WTC11 (cell line): ENCODE measurements at regions not wholly inside any gene's neighbourhood (a gene's known extent, or its start where the extent isn't known, plus 50 kb on each side); places are given as distances from the start of the nearest gene placed in this dataset.

Experiments used
- ATAC-seq: fragments of 200-7000 bp; cut with Tn5 transposase; 2 replicates; pipeline ENCODE4 v1.10.0; 2021; ENCODE audit warnings: mild to moderate bottlenecking, moderate library complexity
- CTCF ChIA-PET: fragments of 300-600 bp; sonication (Branson Sonifier 250); formaldehyde crosslinking; loops from one replicate; lab custom pipeline; 2021; ENCODE audit warnings: antibody characterized with exemption; lab: Charles Lee
- POLR2A ChIA-PET: fragments of 350-600 bp; sonication (Branson Sonifier 250); formaldehyde crosslinking; loops from one replicate; lab custom pipeline; 2021; ENCODE audit warnings: antibody characterized with exemption; lab: Charles Lee
- DNase-seq: peaks from one replicate; pipeline ENCODE4 v3.0.0; 2021; ENCODE audit warnings: low spot score
- H3K27ac Mint-ChIP-seq: 2 replicates; pipeline ENCODE4 v1.8.0; 2021; ENCODE audit warnings: mixed read lengths
- H3K27me3 Mint-ChIP-seq: 2 replicates; pipeline ENCODE4 v1.8.0; 2021; ENCODE audit warnings: low read depth, mild to moderate bottlenecking, moderate library complexity, mixed read lengths
- H3K36me3 Mint-ChIP-seq: 2 replicates; pipeline ENCODE4 v1.8.0; 2021; ENCODE audit warnings: mixed read lengths
- H3K4me1 Mint-ChIP-seq: 2 replicates; pipeline ENCODE4 v1.8.0; 2022; ENCODE audit warnings: mixed read lengths
- H3K4me3 Mint-ChIP-seq: 2 replicates; pipeline ENCODE4 v1.8.0; 2021; ENCODE audit warnings: mild to moderate bottlenecking, moderate library complexity, mixed read lengths
- H3K9me3 Mint-ChIP-seq: 2 replicates; pipeline ENCODE4 v1.8.0; 2021; ENCODE audit warnings: mixed read lengths
- AFF4 ChIP-seq: sonication (generic); formaldehyde crosslinking; IDR thresholded peaks from 2 replicates; pipeline ENCODE4 v1.8.1; 2023; ENCODE audit warnings: mild to moderate bottlenecking, missing genetic modification reagents, borderline replicate concordance
- E2F1 ChIP-seq: sonication (generic); formaldehyde crosslinking; IDR thresholded peaks from 2 replicates; pipeline ENCODE4 v1.8.0; 2022; ENCODE audit warnings: mild to moderate bottlenecking, missing genetic modification reagents
- E2F5 ChIP-seq: sonication (generic); formaldehyde crosslinking; IDR thresholded peaks from 2 replicates; pipeline ENCODE4 v1.8.1; 2022; ENCODE audit warnings: mild to moderate bottlenecking, moderate library complexity, missing genetic modification reagents
- EMX1 ChIP-seq: fragments of 250-450 bp; sonication (Bioruptor Pico); IDR thresholded peaks from 2 replicates; pipeline ENCODE4 v1.8.0; 2021; ENCODE audit warnings: mild to moderate bottlenecking
- GRHL2 ChIP-seq: fragments of 250-450 bp; sonication (Bioruptor Pico); IDR thresholded peaks from 2 replicates; pipeline ENCODE4 v1.8.0; 2022; ENCODE audit warnings: mild to moderate bottlenecking, moderate library complexity; ENCODE audit not compliant: insufficient replicate concordance, severe bottlenecking
- GTF2I ChIP-seq: fragments of 250-450 bp; sonication (Bioruptor Pico); conservative IDR thresholded peaks from 2 replicates; pipeline ENCODE4 v1.4.0; 2021; ENCODE audit warnings: mild to moderate bottlenecking
- MAX ChIP-seq: sonication (generic); formaldehyde crosslinking; IDR thresholded peaks from 2 replicates; pipeline ENCODE4 v1.8.0; 2022; ENCODE audit warnings: mild to moderate bottlenecking, missing genetic modification reagents
- MYBL2 ChIP-seq: sonication (generic); formaldehyde crosslinking; IDR thresholded peaks from 2 replicates; pipeline ENCODE4 v1.8.1; 2023; ENCODE audit warnings: mild to moderate bottlenecking, moderate library complexity, missing genetic modification reagents
- NR1H2 ChIP-seq: sonication (generic); formaldehyde crosslinking; IDR thresholded peaks from 2 replicates; pipeline ENCODE4 v1.9.0; 2021; ENCODE audit warnings: mild to moderate bottlenecking, moderate library complexity, missing genetic modification reagents
- PRRX2 ChIP-seq: fragments of 250-450 bp; sonication (Bioruptor Pico); IDR thresholded peaks from 2 replicates; pipeline ENCODE4 v1.8.0; 2021; ENCODE audit warnings: mild to moderate bottlenecking
- TEAD4 ChIP-seq: sonication (generic); formaldehyde crosslinking; IDR thresholded peaks from 2 replicates; pipeline ENCODE4 v1.8.0; 2022; ENCODE audit warnings: mild to moderate bottlenecking, missing genetic modification reagents
- ZNF121 ChIP-seq: sonication (generic); formaldehyde crosslinking; IDR thresholded peaks from 2 replicates; pipeline ENCODE4 v1.8.0; 2023; ENCODE audit warnings: missing genetic modification reagents
- ZNF219 ChIP-seq: sonication (generic); formaldehyde crosslinking; IDR thresholded peaks from 2 replicates; pipeline ENCODE4 v1.8.0; 2023; ENCODE audit warnings: missing genetic modification reagents, mild to moderate bottlenecking, borderline replicate concordance
- ZNF416 ChIP-seq: fragments of 250-450 bp; sonication (Bioruptor Pico); IDR thresholded peaks from 2 replicates; pipeline ENCODE4 v1.9.0; 2021; ENCODE audit warnings: mild to moderate bottlenecking, inconsistent platforms
- TF ChIP-seq, protein P1 (sequence below): sonication (generic); formaldehyde crosslinking; IDR thresholded peaks from 2 replicates; pipeline ENCODE4 v1.8.1; 2022; ENCODE audit warnings: low read depth, missing genetic modification reagents, borderline replicate concordance
- TF ChIP-seq, protein P2 (sequence below): fragments of 250-450 bp; sonication (Bioruptor Pico); IDR thresholded peaks from 2 replicates; pipeline ENCODE4 v1.9.0; 2021; ENCODE audit warnings: moderate library complexity, mild to moderate bottlenecking, inconsistent platforms, borderline replicate concordance
- TF ChIP-seq, protein P3 (sequence below): sonication (generic); formaldehyde crosslinking; IDR thresholded peaks from 2 replicates; pipeline ENCODE4 v1.8.0; 2022; ENCODE audit warnings: mild to moderate bottlenecking, missing genetic modification reagents
- TF ChIP-seq, protein P4 (sequence below): sonication (generic); formaldehyde crosslinking; IDR thresholded peaks from 2 replicates; pipeline ENCODE4 v1.8.1; 2023; ENCODE audit warnings: mild to moderate bottlenecking, moderate library complexity, missing genetic modification reagents
- TF ChIP-seq, protein P5 (sequence below): fragments of 250-450 bp; sonication (Bioruptor Pico); IDR thresholded peaks from 2 replicates; pipeline ENCODE4 v1.9.0; 2021; ENCODE audit warnings: mild to moderate bottlenecking

GRCh38 chr2:59032499-59032898 is 791.4 kb upstream of the FANCL start:
- ATAC-seq = no peak

More at GRCh38 chr2:59032499-59032898, 791.4 kb upstream of the FANCL start:
- Mint-ChIP-seq H3K27me3 (no peaks in the 10 kb centered on the region), H3K36me3 (no peaks in the 10 kb centered on the region), H3K4me3 (no peak overlapping the region), H3K9me3 (peaks cover 7% of the 10 kb centered on the region; the same call in 1 of the 2 replicates), H3K27ac (no peak overlapping the region), H3K4me1 (no peaks in the 10 kb centered on the region)
- ChIA-PET POLR2A (no interaction called here), CTCF (interaction anchor here (1.1 kb wide), 1 partner anchor 150 kb away, joined by 3 read pairs; no protein-coding TSS in a partner anchor)
- no peak for TF ChIP-seq GTF2I (CRISPR knock-in tag)
- no peak for TF ChIP-seq MAX (CRISPR knock-in tag)
- TF ChIP-seq, protein P1, sequence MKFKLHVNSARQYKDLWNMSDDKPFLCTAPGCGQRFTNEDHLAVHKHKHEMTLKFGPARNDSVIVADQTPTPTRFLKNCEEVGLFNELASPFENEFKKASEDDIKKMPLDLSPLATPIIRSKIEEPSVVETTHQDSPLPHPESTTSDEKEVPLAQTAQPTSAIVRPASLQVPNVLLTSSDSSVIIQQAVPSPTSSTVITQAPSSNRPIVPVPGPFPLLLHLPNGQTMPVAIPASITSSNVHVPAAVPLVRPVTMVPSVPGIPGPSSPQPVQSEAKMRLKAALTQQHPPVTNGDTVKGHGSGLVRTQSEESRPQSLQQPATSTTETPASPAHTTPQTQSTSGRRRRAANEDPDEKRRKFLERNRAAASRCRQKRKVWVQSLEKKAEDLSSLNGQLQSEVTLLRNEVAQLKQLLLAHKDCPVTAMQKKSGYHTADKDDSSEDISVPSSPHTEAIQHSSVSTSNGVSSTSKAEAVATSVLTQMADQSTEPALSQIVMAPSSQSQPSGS (CRISPR knock-in tag) = no peak
- no peak for TF ChIP-seq ZNF416
- TF ChIP-seq ZNF121 (CRISPR knock-in tag) = no peak
- TF ChIP-seq TEAD4 (CRISPR knock-in tag) = no peak
- no peak for TF ChIP-seq NR1H2 (CRISPR knock-in tag)
- TF ChIP-seq, protein P2, sequence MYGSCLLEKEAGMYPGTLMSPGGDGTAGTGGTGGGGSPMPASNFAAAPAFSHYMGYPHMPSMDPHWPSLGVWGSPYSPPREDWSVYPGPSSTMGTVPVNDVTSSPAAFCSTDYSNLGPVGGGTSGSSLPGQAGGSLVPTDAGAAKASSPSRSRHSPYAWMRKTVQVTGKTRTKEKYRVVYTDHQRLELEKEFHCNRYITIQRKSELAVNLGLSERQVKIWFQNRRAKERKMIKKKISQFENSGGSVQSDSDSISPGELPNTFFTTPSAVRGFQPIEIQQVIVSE (CRISPR knock-in tag) = no peak
- no peak for TF ChIP-seq E2F5
- no peak for TF ChIP-seq MYBL2 (CRISPR knock-in tag)
- TF ChIP-seq, protein P3, sequence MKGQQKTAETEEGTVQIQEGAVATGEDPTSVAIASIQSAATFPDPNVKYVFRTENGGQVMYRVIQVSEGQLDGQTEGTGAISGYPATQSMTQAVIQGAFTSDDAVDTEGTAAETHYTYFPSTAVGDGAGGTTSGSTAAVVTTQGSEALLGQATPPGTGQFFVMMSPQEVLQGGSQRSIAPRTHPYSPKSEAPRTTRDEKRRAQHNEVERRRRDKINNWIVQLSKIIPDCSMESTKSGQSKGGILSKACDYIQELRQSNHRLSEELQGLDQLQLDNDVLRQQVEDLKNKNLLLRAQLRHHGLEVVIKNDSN = no peak
- TF ChIP-seq ZNF219 (CRISPR knock-in tag) = no peak
- TF ChIP-seq, protein P4, sequence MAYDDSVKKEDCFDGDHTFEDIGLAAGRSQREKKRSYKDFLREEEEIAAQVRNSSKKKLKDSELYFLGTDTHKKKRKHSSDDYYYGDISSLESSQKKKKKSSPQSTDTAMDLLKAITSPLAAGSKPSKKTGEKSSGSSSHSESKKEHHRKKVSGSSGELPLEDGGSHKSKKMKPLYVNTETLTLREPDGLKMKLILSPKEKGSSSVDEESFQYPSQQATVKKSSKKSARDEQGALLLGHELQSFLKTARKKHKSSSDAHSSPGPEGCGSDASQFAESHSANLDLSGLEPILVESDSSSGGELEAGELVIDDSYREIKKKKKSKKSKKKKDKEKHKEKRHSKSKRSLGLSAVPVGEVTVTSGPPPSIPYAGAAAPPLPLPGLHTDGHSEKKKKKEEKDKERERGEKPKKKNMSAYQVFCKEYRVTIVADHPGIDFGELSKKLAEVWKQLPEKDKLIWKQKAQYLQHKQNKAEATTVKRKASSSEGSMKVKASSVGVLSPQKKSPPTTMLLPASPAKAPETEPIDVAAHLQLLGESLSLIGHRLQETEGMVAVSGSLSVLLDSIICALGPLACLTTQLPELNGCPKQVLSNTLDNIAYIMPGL (CRISPR knock-in tag) = no peak
- TF ChIP-seq, protein P5, sequence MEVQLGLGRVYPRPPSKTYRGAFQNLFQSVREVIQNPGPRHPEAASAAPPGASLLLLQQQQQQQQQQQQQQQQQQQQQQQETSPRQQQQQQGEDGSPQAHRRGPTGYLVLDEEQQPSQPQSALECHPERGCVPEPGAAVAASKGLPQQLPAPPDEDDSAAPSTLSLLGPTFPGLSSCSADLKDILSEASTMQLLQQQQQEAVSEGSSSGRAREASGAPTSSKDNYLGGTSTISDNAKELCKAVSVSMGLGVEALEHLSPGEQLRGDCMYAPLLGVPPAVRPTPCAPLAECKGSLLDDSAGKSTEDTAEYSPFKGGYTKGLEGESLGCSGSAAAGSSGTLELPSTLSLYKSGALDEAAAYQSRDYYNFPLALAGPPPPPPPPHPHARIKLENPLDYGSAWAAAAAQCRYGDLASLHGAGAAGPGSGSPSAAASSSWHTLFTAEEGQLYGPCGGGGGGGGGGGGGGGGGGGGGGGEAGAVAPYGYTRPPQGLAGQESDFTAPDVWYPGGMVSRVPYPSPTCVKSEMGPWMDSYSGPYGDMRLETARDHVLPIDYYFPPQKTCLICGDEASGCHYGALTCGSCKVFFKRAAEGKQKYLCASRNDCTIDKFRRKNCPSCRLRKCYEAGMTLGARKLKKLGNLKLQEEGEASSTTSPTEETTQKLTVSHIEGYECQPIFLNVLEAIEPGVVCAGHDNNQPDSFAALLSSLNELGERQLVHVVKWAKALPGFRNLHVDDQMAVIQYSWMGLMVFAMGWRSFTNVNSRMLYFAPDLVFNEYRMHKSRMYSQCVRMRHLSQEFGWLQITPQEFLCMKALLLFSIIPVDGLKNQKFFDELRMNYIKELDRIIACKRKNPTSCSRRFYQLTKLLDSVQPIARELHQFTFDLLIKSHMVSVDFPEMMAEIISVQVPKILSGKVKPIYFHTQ (CRISPR knock-in tag) = no peak
- TF ChIP-seq PRRX2 (CRISPR knock-in tag) = no peak
- TF ChIP-seq GRHL2 (CRISPR knock-in tag) = no peak
- TF ChIP-seq EMX1 (CRISPR knock-in tag) = no peak
- no peak for TF ChIP-seq E2F1 (CRISPR knock-in tag)
- TF ChIP-seq AFF4 = no peak
- no peak for DNase-seq
